Upper lobe of left lung (tissue), 6 donors: ENCODE measurements at regions not wholly inside any gene's neighbourhood (a gene's known extent, or its start where the extent isn't known, plus 50 kb on each side); places are given as distances from the start of the nearest gene placed in this dataset.

Experiments
- ATAC-seq, 2 donors: fragments of 200-7000 bp; cut with Tn5 transposase; one replicate each; pipeline ENCODE4 v1.9.1; 2022; ENCODE audit warnings: mild to moderate bottlenecking in 2 of 2, moderate library complexity in 2 of 2; ENCODE audit not compliant: low FRiP score in 2 of 2
- DNase-seq, 2 donors: peaks; one replicate each; pipeline ENCODE4 v3.0.0-alpha.2; 2019 to 2020
- H3K27ac ChIP-seq, 4 donors: fragments of 200-600 bp; sonication (generic); one replicate each; pipeline ENCODE4 v1.5.1; 2016 to 2019
- H3K27me3 ChIP-seq, 4 donors: fragments of 200-600 bp; sonication (generic); one replicate each; pipeline ENCODE4 v1.5.1; 2017 to 2019
- H3K36me3 ChIP-seq, 4 donors: fragments of 200-600 bp; sonication (generic); one replicate each; pipeline ENCODE4 v1.5.1; 2016 to 2019
- H3K4me1 ChIP-seq, 4 donors: fragments of 200-600 bp; sonication (generic); one replicate each; pipeline ENCODE4 v1.5.1; 2018 to 2019
- H3K4me3 ChIP-seq, 4 donors: fragments of 200-600 bp; sonication (generic); one replicate each; pipeline ENCODE4 v1.5.1; 2017 to 2019; ENCODE audit warnings: mild to moderate bottlenecking in 2 of 4, moderate library complexity in 1 of 4
- H3K9me3 ChIP-seq, 4 donors: fragments of 200-600 bp; sonication (generic); one replicate each; pipeline ENCODE4 v1.5.1; 2018 to 2019
- EP300 ChIP-seq, 4 donors: sonication (generic); formaldehyde crosslinking; IDR thresholded peaks; one replicate each; pipeline ENCODE4 v1.5.1; 2017; ENCODE audit warnings: antibody characterized with exemption in 4 of 4, control low read depth in 2 of 4
- POLR2A ChIP-seq, 4 donors: fragments of 450-650 bp; IDR thresholded peaks; one replicate each; pipeline ENCODE4 v1.5.1; 2016 to 2017; ENCODE audit warnings: antibody characterized with exemption in 4 of 4, mild to moderate bottlenecking in 2 of 4
- POLR2AphosphoS5 ChIP-seq, 2 donors: sonication (generic); formaldehyde crosslinking; IDR thresholded peaks; one replicate each; pipeline ENCODE4 v1.5.1; 2017; ENCODE audit warnings: antibody characterized with exemption in 2 of 2
- WGBS, 2 donors: methylation state at CpG; one replicate each; pipeline ENCODE4 v1.1.5; 2017 to 2018; 5-methylcytosine and 5-hydroxymethylcytosine counted together
- TF ChIP-seq, protein P1 (sequence below), 6 experiments: fragments of 450-650 bp in 4 of 6; fragments of 200-600 bp in 2 of 6; sonication (generic) in 2 of 6; IDR thresholded peaks; one replicate each; pipeline ENCODE4 v1.5.1; 2016 to 2019; ENCODE audit warnings: antibody characterized with exemption in 6 of 6
- donor health status: DM: no; HTN: no; CAD: no; lungs with moderate emphysema.
- donor health status: DM: no; HTN: yes; CAD: no; lungs with severe emphysema.

GRCh38 chrY:7308816-7309215 is 397.3 kb upstream of the AMELY start:
- DNase-seq (no peak), ATAC-seq (no peak)
- no peaks in the 10 kb centered on the region for H3K9me3 ChIP-seq
- no peak overlapping the region for H3K27ac ChIP-seq
- peaks cover 0 to 5% (median 0%) of the 10 kb centered on the region in 4 donors for H3K36me3 ChIP-seq
- WGBS, 2 donors: 92% methylated on average over 5 of the region's 5 CpGs; no CpG with 5 or more reads in 1 of the 2 donors
- no peak overlapping the region for H3K4me3 ChIP-seq
- no peaks in the 10 kb centered on the region for H3K4me1 ChIP-seq
- no peaks in the 10 kb centered on the region for H3K27me3 ChIP-seq
- TF ChIP-seq EP300 (IDR thresholded peaks at IDR 0.05) (no peak), POLR2AphosphoS5 (IDR thresholded peaks at IDR 0.05) (no peak), POLR2A (IDR thresholded peaks at IDR 0.05) (no peak)
- TF ChIP-seq, protein P1, sequence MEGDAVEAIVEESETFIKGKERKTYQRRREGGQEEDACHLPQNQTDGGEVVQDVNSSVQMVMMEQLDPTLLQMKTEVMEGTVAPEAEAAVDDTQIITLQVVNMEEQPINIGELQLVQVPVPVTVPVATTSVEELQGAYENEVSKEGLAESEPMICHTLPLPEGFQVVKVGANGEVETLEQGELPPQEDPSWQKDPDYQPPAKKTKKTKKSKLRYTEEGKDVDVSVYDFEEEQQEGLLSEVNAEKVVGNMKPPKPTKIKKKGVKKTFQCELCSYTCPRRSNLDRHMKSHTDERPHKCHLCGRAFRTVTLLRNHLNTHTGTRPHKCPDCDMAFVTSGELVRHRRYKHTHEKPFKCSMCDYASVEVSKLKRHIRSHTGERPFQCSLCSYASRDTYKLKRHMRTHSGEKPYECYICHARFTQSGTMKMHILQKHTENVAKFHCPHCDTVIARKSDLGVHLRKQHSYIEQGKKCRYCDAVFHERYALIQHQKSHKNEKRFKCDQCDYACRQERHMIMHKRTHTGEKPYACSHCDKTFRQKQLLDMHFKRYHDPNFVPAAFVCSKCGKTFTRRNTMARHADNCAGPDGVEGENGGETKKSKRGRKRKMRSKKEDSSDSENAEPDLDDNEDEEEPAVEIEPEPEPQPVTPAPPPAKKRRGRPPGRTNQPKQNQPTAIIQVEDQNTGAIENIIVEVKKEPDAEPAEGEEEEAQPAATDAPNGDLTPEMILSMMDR (IDR thresholded peaks at IDR 0.05): no peak

DNA sequence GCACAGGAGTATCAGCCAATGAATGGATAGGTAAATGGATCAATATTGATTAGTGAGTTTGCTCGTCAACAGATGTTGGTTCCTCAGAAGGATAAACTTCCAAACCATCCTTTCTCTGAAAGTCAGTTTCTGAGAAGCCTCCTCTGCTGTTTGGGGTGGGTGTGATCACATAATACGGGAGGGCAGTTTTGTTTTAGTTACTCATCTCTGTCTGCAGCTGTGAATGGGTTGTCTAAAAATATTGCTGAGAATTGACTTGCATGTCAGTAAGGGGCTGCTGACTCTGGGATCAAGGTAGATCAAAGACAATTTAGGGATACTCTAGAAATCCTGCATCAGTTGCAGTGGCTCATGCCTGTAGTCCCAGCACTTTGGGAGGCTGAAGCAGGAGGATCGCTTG is 390.8 kb upstream of the AMELY start:
- Histone ChIP-seq H3K27me3 (no peaks in the 10 kb centered on the region), H3K4me3 (no peak overlapping the region), H3K36me3 (peaks cover 0 to 5% (median 0%) of the 10 kb centered on the region in 4 donors), H3K9me3 (no peaks in the 10 kb centered on the region), H3K27ac (no peak overlapping the region), H3K4me1 (peaks cover 0 to 11% (median 0%) of the 10 kb centered on the region in 4 donors)
- DNase-seq (no peak), ATAC-seq (no peak)
- WGBS, 2 donors: no CpG with 5 or more reads among the region's 3 CpGs
- TF ChIP-seq, protein P1 (IDR thresholded peaks at IDR 0.05): no peak
- TF ChIP-seq POLR2A (IDR thresholded peaks at IDR 0.05) (no peak), POLR2AphosphoS5 (IDR thresholded peaks at IDR 0.05) (no peak), EP300 (IDR thresholded peaks at IDR 0.05) (no peak)

DNA sequence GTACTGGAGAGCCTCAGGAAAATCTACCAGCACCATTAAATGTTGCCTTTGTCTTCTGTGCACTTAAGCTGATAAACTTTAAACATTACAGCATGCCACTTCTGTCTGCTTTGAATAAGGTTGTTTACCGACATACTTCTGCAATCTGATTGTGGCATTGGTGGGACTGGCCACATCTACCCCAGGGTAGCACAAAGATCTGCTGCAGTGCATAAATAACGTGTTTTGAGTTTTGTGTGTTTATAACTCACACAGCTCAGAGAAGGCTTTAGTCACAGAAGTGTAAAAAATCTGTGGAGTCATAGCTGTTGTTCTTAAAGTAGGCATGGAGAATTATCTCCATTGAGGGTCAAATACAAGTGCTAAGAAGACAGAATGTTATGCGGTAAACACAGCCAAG is 388.4 kb upstream of the AMELY start:
- TF ChIP-seq, protein P1 (IDR thresholded peaks at IDR 0.05): no peak
- TF ChIP-seq POLR2A (IDR thresholded peaks at IDR 0.05): no peak
- TF ChIP-seq POLR2AphosphoS5 (IDR thresholded peaks at IDR 0.05): no peak
- TF ChIP-seq EP300 (IDR thresholded peaks at IDR 0.05): no peak
- WGBS, 2 donors: 16% methylated on average over 2 of the region's 3 CpGs; no CpG with 5 or more reads in 1 of the 2 donors
- no peaks in the 10 kb centered on the region for H3K9me3 ChIP-seq
- H3K4me3 ChIP-seq: no peak overlapping the region
- peaks cover 0 to 11% (median 0%) of the 10 kb centered on the region in 4 donors for H3K4me1 ChIP-seq
- H3K27me3 ChIP-seq: no peaks in the 10 kb centered on the region
- no peak overlapping the region for H3K27ac ChIP-seq
- DNase-seq (no peak), ATAC-seq (no peak)
- H3K36me3 ChIP-seq: peaks cover 0 to 3% (median 0%) of the 10 kb centered on the region in 4 donors

GRCh38 chrY:7292113-7292512 is 380.6 kb upstream of the AMELY start:
- peaks cover 0 to 5% (median 0%) of the 10 kb centered on the region in 4 donors for H3K4me1 ChIP-seq
- H3K9me3 ChIP-seq: no peaks in the 10 kb centered on the region
- no peak overlapping the region for H3K4me3 ChIP-seq
- TF ChIP-seq POLR2A (IDR thresholded peaks at IDR 0.05): no peak
- TF ChIP-seq, protein P1 (IDR thresholded peaks at IDR 0.05): no peak
- TF ChIP-seq EP300 (IDR thresholded peaks at IDR 0.05): no peak
- TF ChIP-seq POLR2AphosphoS5 (IDR thresholded peaks at IDR 0.05): no peak
- 100% methylated on average over 1 of the region's 1 CpG; no CpG with 5 or more reads in 1 of the 2 donors for WGBS, 2 donors
- no peak for ATAC-seq
- H3K36me3 ChIP-seq: no peaks in the 10 kb centered on the region
- no peak overlapping the region for H3K27ac ChIP-seq
- H3K27me3 ChIP-seq: no peaks in the 10 kb centered on the region
- no peak for DNase-seq
